ENCODE measurements at regions not wholly inside any gene's neighbourhood (a gene's known extent, or its start where the extent isn't known, plus 50 kb on each side); places are given as distances from the start of the nearest gene placed in this dataset.
"Not testable (repeated sequence)": the region's sequence is repeated elsewhere in the genome, so short reads cannot be mapped to it uniquely, and the experiment has no call there.

DNA sequence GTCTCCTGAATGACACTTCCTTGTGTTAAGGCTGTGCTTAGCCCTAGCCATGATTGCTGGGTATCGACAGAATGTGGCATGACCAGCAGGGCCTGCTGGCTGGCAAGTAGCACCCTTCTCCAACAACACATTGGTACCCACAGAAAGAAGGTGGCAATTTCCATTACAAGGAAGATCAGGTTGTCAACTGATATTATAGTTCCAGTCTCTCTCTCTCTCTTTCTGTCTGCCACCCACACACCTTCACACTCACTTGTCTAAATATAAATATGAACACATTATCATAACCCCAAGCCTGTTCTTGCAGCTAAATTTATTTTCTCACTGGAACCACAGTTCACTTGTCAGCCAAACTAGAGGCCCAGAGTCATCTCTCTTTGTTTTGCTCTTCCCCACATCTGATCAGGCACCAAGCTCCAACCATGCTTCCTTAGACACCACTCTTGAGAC, 408.1 kb upstream of the PIK3R1 start:
- Histone ChIP-seq H3K9me3 (no peaks in the 10 kb centered on the region), H3K27me3 (no peaks in the 10 kb centered on the region), H3K27ac (peak overlapping the region; percentile 43 to 54), H3K36me3 (no peaks in the 10 kb centered on the region), H3K4me1 (peaks cover 0 to 63% (median 36%) of the 10 kb centered on the region in 4 donors), H3K4me3 (no peak overlapping the region)
- intact Hi-C loops (cut with DNase I; ENCODE audit: low total_unique reads), result loop anchor here (10.0 kb wide), 1 partner anchor 113 kb away; no protein-coding TSS in a partner anchor
- DNase-seq, result no peak
- TF ChIP-seq, protein P1, sequence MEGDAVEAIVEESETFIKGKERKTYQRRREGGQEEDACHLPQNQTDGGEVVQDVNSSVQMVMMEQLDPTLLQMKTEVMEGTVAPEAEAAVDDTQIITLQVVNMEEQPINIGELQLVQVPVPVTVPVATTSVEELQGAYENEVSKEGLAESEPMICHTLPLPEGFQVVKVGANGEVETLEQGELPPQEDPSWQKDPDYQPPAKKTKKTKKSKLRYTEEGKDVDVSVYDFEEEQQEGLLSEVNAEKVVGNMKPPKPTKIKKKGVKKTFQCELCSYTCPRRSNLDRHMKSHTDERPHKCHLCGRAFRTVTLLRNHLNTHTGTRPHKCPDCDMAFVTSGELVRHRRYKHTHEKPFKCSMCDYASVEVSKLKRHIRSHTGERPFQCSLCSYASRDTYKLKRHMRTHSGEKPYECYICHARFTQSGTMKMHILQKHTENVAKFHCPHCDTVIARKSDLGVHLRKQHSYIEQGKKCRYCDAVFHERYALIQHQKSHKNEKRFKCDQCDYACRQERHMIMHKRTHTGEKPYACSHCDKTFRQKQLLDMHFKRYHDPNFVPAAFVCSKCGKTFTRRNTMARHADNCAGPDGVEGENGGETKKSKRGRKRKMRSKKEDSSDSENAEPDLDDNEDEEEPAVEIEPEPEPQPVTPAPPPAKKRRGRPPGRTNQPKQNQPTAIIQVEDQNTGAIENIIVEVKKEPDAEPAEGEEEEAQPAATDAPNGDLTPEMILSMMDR (IDR thresholded peaks at IDR 0.05), result no peak

DNA sequence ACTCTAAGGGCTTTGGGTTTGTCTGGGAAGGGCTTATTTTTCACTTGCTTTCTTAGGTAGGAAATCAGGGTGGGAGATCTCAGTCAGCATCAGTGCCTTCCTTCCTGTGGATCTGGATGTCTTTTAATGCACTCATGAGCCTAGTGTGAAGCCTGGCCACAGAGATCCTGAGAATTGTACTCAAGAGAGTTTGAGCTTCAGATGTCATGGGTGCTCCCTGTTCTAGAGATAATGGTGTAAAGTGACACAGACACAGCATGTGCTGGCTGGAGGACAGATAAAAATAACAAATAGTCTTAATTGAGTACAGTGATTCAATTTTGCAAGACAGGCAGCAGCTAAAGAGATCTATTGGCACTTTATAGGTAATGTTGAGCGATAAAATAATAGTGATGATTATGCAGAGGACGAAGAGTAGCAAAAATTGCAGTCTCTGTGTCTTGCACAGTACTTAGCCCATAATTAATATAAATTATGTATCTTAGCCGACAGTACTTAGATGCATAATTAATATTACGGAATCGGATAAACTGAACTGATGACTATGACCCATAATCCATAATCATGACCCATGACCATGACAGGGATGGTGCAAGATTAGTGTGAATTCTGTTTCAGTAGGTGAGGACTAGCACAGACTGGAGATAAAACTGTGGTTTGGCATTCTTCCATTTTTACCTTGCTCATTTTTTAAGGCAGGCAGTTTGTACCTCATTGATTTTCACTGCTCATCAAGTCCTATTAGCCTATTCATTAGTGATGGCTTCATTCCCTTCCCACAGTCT, 408.7 kb upstream of the PIK3R1 start:
- TF ChIP-seq, protein P1 (IDR thresholded peaks at IDR 0.05), result no peak
- Histone ChIP-seq H3K27ac (peak overlapping the region; percentile 54 to 62), H3K4me1 (peaks cover 0 to 65% (median 36%) of the 10 kb centered on the region in 4 donors), H3K4me3 (no peak overlapping the region), H3K36me3 (no peaks in the 10 kb centered on the region), H3K9me3 (no peaks in the 10 kb centered on the region), H3K27me3 (no peaks in the 10 kb centered on the region)
- no peak for DNase-seq
- intact Hi-C loops (cut with DNase I; ENCODE audit: low total_unique reads), result loop anchor here (10.0 kb wide), 1 partner anchor 112 kb away; no protein-coding TSS in a partner anchor

DNA sequence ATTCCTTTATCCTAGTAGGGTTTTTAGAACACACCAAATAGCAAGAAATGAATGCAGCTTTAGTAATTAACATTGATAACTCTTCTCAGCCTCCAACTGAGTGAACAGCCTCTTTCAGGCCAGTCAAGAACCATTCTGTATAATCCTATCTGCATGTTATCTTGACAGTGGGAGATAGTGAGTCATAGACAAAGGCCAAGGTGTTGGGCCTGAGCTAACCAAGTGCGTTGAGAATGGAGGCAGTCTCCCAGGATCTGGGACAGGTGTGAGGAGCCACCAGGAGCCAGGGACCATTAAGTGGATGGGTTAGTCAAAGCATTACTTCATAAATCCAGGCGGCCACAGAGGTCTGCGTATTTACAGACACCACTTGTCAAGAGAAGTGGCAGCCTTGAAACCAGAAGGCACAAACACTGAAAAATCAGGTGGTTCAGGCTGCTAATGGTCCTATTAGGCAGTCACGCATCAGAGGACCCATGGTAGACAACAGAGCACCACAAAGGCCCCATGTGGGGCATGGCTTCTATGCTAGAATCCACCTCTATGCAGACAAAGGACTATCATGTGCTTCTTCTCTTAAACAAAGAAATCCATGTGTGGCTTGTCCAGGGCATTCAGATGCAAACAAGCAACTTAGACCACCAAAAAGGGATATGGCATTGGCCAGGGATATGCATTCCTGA, 409.7 kb upstream of the PIK3R1 start:
- Histone ChIP-seq H3K9me3 (no peaks in the 10 kb centered on the region), H3K4me3 (no peak overlapping the region)
- intact Hi-C loops (cut with DNase I; ENCODE audit: low total_unique reads), result loop anchor here (10.0 kb wide), 1 partner anchor 111 kb away; no protein-coding TSS in a partner anchor

DNA sequence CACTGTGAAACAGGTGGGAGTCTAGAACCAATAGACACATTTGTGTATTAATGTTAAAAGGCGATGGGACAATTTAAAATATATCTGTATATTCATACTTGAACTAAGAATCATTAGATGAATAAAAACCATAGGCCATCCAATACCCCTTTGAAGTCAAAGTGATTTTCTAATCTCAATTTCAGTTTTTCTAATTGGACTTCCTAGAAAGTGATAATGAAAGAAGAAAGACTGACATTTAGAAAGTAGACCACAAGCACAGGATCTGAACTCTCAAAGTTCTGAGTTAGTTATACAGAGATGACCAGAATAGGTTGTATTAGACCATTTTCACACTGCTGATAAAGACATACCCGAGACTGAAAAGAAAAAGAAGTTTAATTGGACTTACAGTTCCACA, 412.8 kb upstream of the PIK3R1 start:
- H3K27ac ChIP-seq, result peak overlapping the region; percentile 0 to 72
- H3K36me3 ChIP-seq, result no peaks in the 10 kb centered on the region
- TF ChIP-seq, protein P1 (IDR thresholded peaks at IDR 0.05), result no peak
- H3K9me3 ChIP-seq, result no peaks in the 10 kb centered on the region
- intact Hi-C loops (cut with DNase I; ENCODE audit: low total_unique reads), result loop anchor here (10.0 kb wide), 1 partner anchor 108 kb away; no protein-coding TSS in a partner anchor
- DNase-seq, result no peak
- H3K4me1 ChIP-seq, result peaks cover 0 to 74% (median 37%) of the 10 kb centered on the region in 4 donors
- no peak overlapping the region for H3K4me3 ChIP-seq
- no peaks in the 10 kb centered on the region for H3K27me3 ChIP-seq

More for the DNA sequence above, 409.7 kb upstream of the PIK3R1 start:
- DNase-seq, result no peak
- Histone ChIP-seq H3K36me3 (no peaks in the 10 kb centered on the region), H3K4me1 (peaks cover 0 to 75% (median 39%) of the 10 kb centered on the region in 4 donors), H3K27ac (peak overlapping the region; percentile 39 to 62), H3K27me3 (no peaks in the 10 kb centered on the region)
- TF ChIP-seq, protein P1 (IDR thresholded peaks at IDR 0.05), result no peak

DNA sequence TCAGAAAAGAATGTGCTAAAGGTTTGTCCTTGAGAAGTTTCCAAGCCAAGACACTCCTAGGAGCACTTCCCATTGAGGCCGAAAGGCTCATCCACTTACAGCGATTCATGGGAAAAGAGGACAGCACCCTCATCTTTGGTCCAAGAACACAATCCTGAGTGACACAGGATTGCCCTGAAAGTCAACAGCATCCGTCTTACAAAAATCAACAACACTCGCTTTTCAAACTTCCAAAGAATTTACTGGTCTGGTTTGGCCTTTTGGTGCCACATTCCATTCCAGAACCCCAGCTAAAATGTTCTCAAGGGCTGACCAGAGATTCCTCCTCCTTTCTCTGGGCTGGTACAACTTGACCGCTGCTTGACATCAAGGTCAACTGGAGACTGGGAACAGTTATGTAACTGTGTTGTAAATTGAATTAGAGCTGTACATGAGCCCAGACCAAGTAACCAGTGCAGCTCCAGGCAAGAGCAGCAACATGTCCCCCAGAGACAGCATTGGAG, 415.8 kb upstream of the PIK3R1 start:
- Histone ChIP-seq H3K4me1 (peaks cover 0 to 56% (median 21%) of the 10 kb centered on the region in 4 donors), H3K36me3 (no peaks in the 10 kb centered on the region), H3K4me3 (no peak overlapping the region), H3K27ac (peak overlapping the region; percentile 68 to 72), H3K9me3 (no peaks in the 10 kb centered on the region), H3K27me3 (no peaks in the 10 kb centered on the region)
- TF ChIP-seq, protein P1 (IDR thresholded peaks at IDR 0.05), result no peak
- peak; percentile 78 to 86 for DNase-seq
- intact Hi-C loops (cut with DNase I; ENCODE audit: low total_unique reads), result loop anchor here (10.0 kb wide), 1 partner anchor 105 kb away; no protein-coding TSS in a partner anchor

DNA sequence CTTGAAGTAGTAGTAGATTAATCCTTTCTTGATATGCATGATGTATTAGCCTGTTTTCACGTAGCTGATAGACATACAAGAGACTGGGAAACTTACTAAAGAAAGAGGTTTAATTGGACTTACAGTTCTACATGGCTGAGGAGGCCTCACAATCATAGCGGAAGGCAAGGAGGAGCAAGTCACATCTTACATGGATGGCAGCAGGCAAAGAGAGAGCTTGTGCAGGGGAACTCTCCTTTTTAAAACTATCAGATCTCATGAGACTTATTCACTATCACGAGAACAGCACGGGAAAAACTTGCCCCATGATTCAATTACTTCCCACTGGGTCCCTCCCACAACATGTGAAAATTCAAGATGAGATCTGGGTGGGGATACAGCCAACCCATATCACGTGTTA, 417.1 kb upstream of the PIK3R1 start:
- peak overlapping the region in 1 of 2 donors; percentile 72 for H3K27ac ChIP-seq
- H3K4me1 ChIP-seq, result peaks cover 0 to 46% (median 20%) of the 10 kb centered on the region in 4 donors
- H3K4me3 ChIP-seq; DNase-seq; H3K9me3 ChIP-seq; intact Hi-C loops (cut with DNase I; ENCODE audit: low total_unique reads); H3K36me3 ChIP-seq; H3K27me3 ChIP-seq: not testable (repeated sequence)

Measured in tibial artery (tissue), 4 donors.